Activated CD8-positive, alpha-beta T cell treated with anti-CD3 and anti-CD28 coated beads, Interleukin-2, amount 10 ng/mL, durations not matched to agents 7 days and 5 days (primary cell): ENCODE measurements at regions not wholly inside any gene's neighbourhood (a gene's known extent, or its start where the extent isn't known, plus 50 kb on each side); places are given as distances from the start of the nearest gene placed in this dataset.

Experiments
- ATAC-seq: fragments of 150-1000 bp; cut with Tn5 transposase; one replicate; pipeline ENCODE4 v1.10.0; 2021; ENCODE audit warnings: moderate library complexity
- CTCF ChIA-PET: fragments of 350-600 bp; sonication (Branson Sonifier 250); formaldehyde crosslinking; loops from one replicate; lab custom pipeline; 2021; ENCODE audit warnings: antibody characterized with exemption; lab: Charles Lee
- POLR2A ChIA-PET: fragments of 350-600 bp; sonication (Branson Sonifier 250); formaldehyde crosslinking; loops from one replicate; lab custom pipeline; 2021; ENCODE audit warnings: antibody characterized with exemption; lab: Charles Lee
- DNase-seq: peaks from one replicate; pipeline ENCODE4 v3.0.0-alpha.2; 2020
- H3K27ac Mint-ChIP-seq: one replicate; pipeline ENCODE4 v1.8.0; 2021; ENCODE audit warnings: mild to moderate bottlenecking, mixed read lengths
- H3K27me3 Mint-ChIP-seq: one replicate; pipeline ENCODE4 v1.8.0; 2021; ENCODE audit warnings: low read depth, mixed read lengths
- H3K36me3 Mint-ChIP-seq: one replicate; pipeline ENCODE4 v1.8.0; 2021; ENCODE audit warnings: low read depth, mixed read lengths
- H3K4me1 Mint-ChIP-seq: one replicate; pipeline ENCODE4 v1.8.0; 2021; ENCODE audit warnings: low read depth, mixed read lengths
- H3K4me3 Mint-ChIP-seq: one replicate; pipeline ENCODE4 v1.8.0; 2021; ENCODE audit warnings: mild to moderate bottlenecking, mixed read lengths
- H3K9me3 Mint-ChIP-seq: one replicate; pipeline ENCODE4 v1.8.0; 2022; ENCODE audit warnings: mixed read lengths; ENCODE audit not compliant: insufficient read depth

- Mint-ChIP-seq H3K9me3 (no peaks in the 10 kb centered on the region), H3K4me3 (no peak overlapping the region), H3K27me3 (no peaks in the 10 kb centered on the region), H3K36me3 (no peaks in the 10 kb centered on the region), H3K27ac (no peak overlapping the region), H3K4me1 (no peaks in the 10 kb centered on the region)
- ChIA-PET CTCF (no interaction called here), POLR2A (no interaction called here)
- DNase-seq, result no peak
- no peak for ATAC-seq
Observed at GRCh38 chr11:115587718-115588342, 83.6 kb upstream of the CADM1 start.

GRCh38 chr11:115585361-115586024 lies 81.3 kb upstream of the CADM1 start:
- ATAC-seq, result no peak
- Mint-ChIP-seq H3K4me3 (no peak overlapping the region), H3K9me3 (no peaks in the 10 kb centered on the region), H3K27ac (no peak overlapping the region), H3K36me3 (no peaks in the 10 kb centered on the region), H3K27me3 (no peaks in the 10 kb centered on the region), H3K4me1 (no peaks in the 10 kb centered on the region)
- POLR2A ChIA-PET, result no interaction called here
- DNase-seq, result no peak
- CTCF ChIA-PET, result no interaction called here

- CTCF ChIA-PET, result no interaction called here
- H3K4me3 Mint-ChIP-seq, result no peak overlapping the region
- H3K9me3 Mint-ChIP-seq, result no peaks in the 10 kb centered on the region
- H3K27ac Mint-ChIP-seq, result no peak overlapping the region
- POLR2A ChIA-PET, result no interaction called here
- DNase-seq (no peak), ATAC-seq (no peak)
- H3K27me3 Mint-ChIP-seq, result no peaks in the 10 kb centered on the region
- H3K36me3 Mint-ChIP-seq, result no peaks in the 10 kb centered on the region
- H3K4me1 Mint-ChIP-seq, result no peaks in the 10 kb centered on the region
Observed at GRCh38 chr11:115581871-115582639, 77.8 kb upstream of the CADM1 start.

- Mint-ChIP-seq H3K4me1 (no peaks in the 10 kb centered on the region), H3K4me3 (no peak overlapping the region), H3K27me3 (no peaks in the 10 kb centered on the region), H3K36me3 (no peaks in the 10 kb centered on the region), H3K9me3 (no peaks in the 10 kb centered on the region), H3K27ac (no peak overlapping the region)
- ChIA-PET CTCF (no interaction called here), POLR2A (no interaction called here)
- DNase-seq (no peak), ATAC-seq (no peak)
Observed at GRCh38 chr11:115580927-115581680, 76.9 kb upstream of the CADM1 start.

GRCh38 chr11:115580416-115580815 lies 76.2 kb upstream of the CADM1 start:
- Mint-ChIP-seq H3K4me3 (no peak overlapping the region), H3K27me3 (no peaks in the 10 kb centered on the region), H3K27ac (no peak overlapping the region), H3K9me3 (no peaks in the 10 kb centered on the region), H3K4me1 (no peaks in the 10 kb centered on the region), H3K36me3 (no peaks in the 10 kb centered on the region)
- ChIA-PET POLR2A (no interaction called here), CTCF (no interaction called here)
- ATAC-seq (no peak), DNase-seq (no peak)

- ChIA-PET POLR2A (no interaction called here), CTCF (no interaction called here)
- Mint-ChIP-seq H3K4me1 (no peaks in the 10 kb centered on the region), H3K36me3 (no peaks in the 10 kb centered on the region), H3K27ac (no peak overlapping the region), H3K4me3 (no peak overlapping the region), H3K9me3 (no peaks in the 10 kb centered on the region), H3K27me3 (no peaks in the 10 kb centered on the region)
- DNase-seq (no peak), ATAC-seq (no peak)
Observed at GRCh38 chr11:115579181-115579825, 75.1 kb upstream of the CADM1 start.

GRCh38 chr11:115578275-115578674 lies 74.1 kb upstream of the CADM1 start:
- no peak for DNase-seq
- no peak for ATAC-seq
- H3K36me3 Mint-ChIP-seq, result no peaks in the 10 kb centered on the region
- H3K27me3 Mint-ChIP-seq, result no peaks in the 10 kb centered on the region
- CTCF ChIA-PET, result no interaction called here
- POLR2A ChIA-PET, result no interaction called here
- no peak overlapping the region for H3K27ac Mint-ChIP-seq
- H3K4me1 Mint-ChIP-seq, result no peaks in the 10 kb centered on the region
- no peak overlapping the region for H3K4me3 Mint-ChIP-seq
- no peaks in the 10 kb centered on the region for H3K9me3 Mint-ChIP-seq

GRCh38 chr11:115577701-115578100 lies 73.5 kb upstream of the CADM1 start:
- Mint-ChIP-seq H3K4me3 (no peak overlapping the region), H3K27me3 (no peaks in the 10 kb centered on the region), H3K36me3 (no peaks in the 10 kb centered on the region), H3K4me1 (no peaks in the 10 kb centered on the region), H3K9me3 (no peaks in the 10 kb centered on the region), H3K27ac (no peak overlapping the region)
- POLR2A ChIA-PET, result no interaction called here
- DNase-seq (no peak), ATAC-seq (no peak)
- CTCF ChIA-PET, result no interaction called here

GRCh38 chr11:115576606-115577380 lies 72.6 kb upstream of the CADM1 start:
- Mint-ChIP-seq H3K27me3 (no peaks in the 10 kb centered on the region), H3K27ac (no peak overlapping the region), H3K4me3 (no peak overlapping the region), H3K9me3 (no peaks in the 10 kb centered on the region), H3K4me1 (no peaks in the 10 kb centered on the region), H3K36me3 (no peaks in the 10 kb centered on the region)
- ATAC-seq (no peak), DNase-seq (no peak)
- ChIA-PET POLR2A (no interaction called here), CTCF (no interaction called here)

GRCh38 chr11:115572551-115572950 lies 68.3 kb upstream of the CADM1 start:
- DNase-seq (no peak), ATAC-seq (no peak)
- Mint-ChIP-seq H3K4me1 (no peaks in the 10 kb centered on the region), H3K36me3 (no peaks in the 10 kb centered on the region), H3K27me3 (no peaks in the 10 kb centered on the region), H3K9me3 (no peaks in the 10 kb centered on the region), H3K4me3 (no peak overlapping the region), H3K27ac (no peak overlapping the region)
- ChIA-PET POLR2A (no interaction called here), CTCF (no interaction called here)

- CTCF ChIA-PET, result no interaction called here
- no peak overlapping the region for H3K4me3 Mint-ChIP-seq
- no peaks in the 10 kb centered on the region for H3K4me1 Mint-ChIP-seq
- H3K36me3 Mint-ChIP-seq, result no peaks in the 10 kb centered on the region
- DNase-seq (no peak), ATAC-seq (no peak)
- H3K9me3 Mint-ChIP-seq, result no peaks in the 10 kb centered on the region
- no peaks in the 10 kb centered on the region for H3K27me3 Mint-ChIP-seq
- POLR2A ChIA-PET, result no interaction called here
- no peak overlapping the region for H3K27ac Mint-ChIP-seq
Observed at GRCh38 chr11:115566180-115566764, 62.1 kb upstream of the CADM1 start.
